Keratinocyte (primary cell): ENCODE measurements at regions not wholly inside any gene's neighbourhood (a gene's known extent, or its start where the extent isn't known, plus 50 kb on each side); places are given as distances from the start of the nearest gene placed in this dataset.

Experiments used
- DNase-seq: peaks from one replicate; pipeline ENCODE4 v3.0.0-alpha.2; 2011; ENCODE audit warnings: low read depth, missing footprints, low spot score
- FAIRE-seq: peaks from 2 replicates; lab custom pipeline; 2011; peaks lifted over from hg19 to GRCh38; lab: Jason Lieb, UNC
- H2AFZ ChIP-seq: 2 replicates; pipeline ENCODE4 v1.6.0; 2012; ENCODE audit warnings: low read length, control low read depth, inconsistent platforms; ENCODE audit not compliant: control insufficient read depth
- H3K27ac ChIP-seq: 2 replicates; pipeline ENCODE4 v1.5.1; 2011; ENCODE audit warnings: low read length; ENCODE audit not compliant: control insufficient read depth, insufficient read depth
- H3K27me3 ChIP-seq: 3 replicates; pipeline ENCODE4 v1.6.0; 2011; ENCODE audit warnings: low read length; ENCODE audit not compliant: control insufficient read depth, insufficient read depth; ENCODE audit errors: extremely low read depth
- H3K36me3 ChIP-seq, 2 experiments: 2 replicates in 1 of 2; 3 replicates in 1 of 2; pipeline ENCODE4 v1.5.1; 2011; ENCODE audit warnings: low read length in 2 of 2, mild to moderate bottlenecking in 1 of 2; ENCODE audit not compliant: control insufficient read depth in 2 of 2, insufficient read depth in 2 of 2; ENCODE audit errors: extremely low read depth in 1 of 2
- H3K4me1 ChIP-seq: 3 replicates; pipeline ENCODE4 v1.5.1; 2011; ENCODE audit warnings: low read length; ENCODE audit not compliant: control insufficient read depth, insufficient read depth; ENCODE audit errors: extremely low read depth
- H3K4me2 ChIP-seq: 3 replicates; pipeline ENCODE4 v1.6.0; 2011; ENCODE audit warnings: low read depth, low read length; ENCODE audit not compliant: control insufficient read depth, insufficient read depth; ENCODE audit errors: extremely low read depth
- H3K4me3 ChIP-seq, 3 experiments: fragments of 200-600 bp in 1 of 3; sonication (generic) in 1 of 3; 2 replicates in 2 of 3; 3 replicates in 1 of 3; pipeline ENCODE4 v1.5.1; 2011 to 2016; ENCODE audit warnings: low read length in 3 of 3, mild to moderate bottlenecking in 3 of 3, control low read depth in 2 of 3, inconsistent platforms in 1 of 3, low read depth in 1 of 3, mixed read lengths in 1 of 3, mixed run types in 1 of 3, moderate library complexity in 1 of 3; ENCODE audit not compliant: control insufficient read depth in 2 of 3, insufficient read depth in 2 of 3; ENCODE audit errors: extremely low read depth in 1 of 3
- H3K79me2 ChIP-seq: 2 replicates; pipeline ENCODE4 v1.6.0; 2012; ENCODE audit warnings: low read length; ENCODE audit not compliant: control insufficient read depth, insufficient read depth
- H3K9ac ChIP-seq: 3 replicates; pipeline ENCODE4 v1.6.0; 2011; ENCODE audit warnings: low read length; ENCODE audit not compliant: control insufficient read depth, insufficient read depth; ENCODE audit errors: extremely low read depth
- H3K9me1 ChIP-seq: 3 replicates; pipeline ENCODE4 v1.6.0; 2011; ENCODE audit warnings: low read length; ENCODE audit not compliant: control insufficient read depth, insufficient read depth; ENCODE audit errors: extremely low read depth
- H3K9me3 ChIP-seq: 2 replicates; pipeline ENCODE4 v1.5.1; 2012; ENCODE audit warnings: low read depth, low read length; ENCODE audit not compliant: control insufficient read depth
- H4K20me1 ChIP-seq: 3 replicates; pipeline ENCODE4 v1.6.0; 2011; ENCODE audit warnings: low read length; ENCODE audit not compliant: control insufficient read depth, insufficient read depth; ENCODE audit errors: extremely low read depth
- EZH2 ChIP-seq: IDR thresholded peaks from one replicate; pipeline ENCODE4 v1.6.1; 2012; ENCODE audit warnings: inconsistent platforms, mild to moderate bottlenecking, low read length, moderate library complexity
- dilution Hi-C: fragments of 300-500 bp; cut with MboI; formaldehyde crosslinking; loops from one replicate; pipeline ENCODE4 v1.7.0; 2020; ENCODE audit warnings: low sequenced_read_pairs; ENCODE audit not compliant: extremely low pct_ligation_motif_present
- TF ChIP-seq, protein P1 (sequence below), 3 experiments: IDR thresholded peaks in 1 of 3; conservative IDR thresholded peaks in 1 of 3; optimal IDR thresholded peaks in 1 of 3; 2 replicates in 2 of 3; 3 replicates in 1 of 3; pipeline versions ENCODE3 to v1.5.1; 2011; ENCODE audit warnings: low read length in 3 of 3, mild to moderate bottlenecking in 3 of 3, moderate library complexity in 2 of 3, control low read depth in 1 of 3, inconsistent platforms in 1 of 3; ENCODE audit not compliant: insufficient read depth in 2 of 3; ENCODE audit errors: extremely low read depth in 1 of 3

DNA sequence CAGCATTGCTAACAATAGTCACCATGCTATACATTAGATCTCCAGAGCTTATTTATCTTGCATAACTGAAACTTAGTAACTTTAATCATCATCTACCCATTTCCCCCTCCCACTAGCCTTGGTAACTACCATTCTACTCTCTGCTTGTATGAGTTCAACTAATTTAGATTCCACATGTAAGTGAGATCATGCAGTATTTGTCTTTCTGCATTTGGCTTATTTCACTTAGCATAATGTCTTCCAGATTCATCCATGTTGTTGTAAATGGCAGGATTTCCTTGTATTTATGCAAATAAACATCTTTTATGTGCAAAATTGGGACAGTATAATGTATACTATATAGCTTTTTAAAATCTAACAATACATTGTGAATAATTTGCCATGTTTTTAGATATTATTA lies 66.0 kb upstream of the ZBED5 start:
- no peak for FAIRE-seq
- no peak for DNase-seq
- Histone ChIP-seq H3K4me3 (no peak overlapping the region), H3K79me2 (no peaks in the 10 kb centered on the region), H3K9me3 (no peaks in the 10 kb centered on the region), H2AFZ (no peak overlapping the region), H3K36me3 (no peaks in the 10 kb centered on the region), H3K27ac (no peak overlapping the region), H3K27me3 (no peaks in the 10 kb centered on the region), H3K4me1 (peaks cover 26% of the 10 kb centered on the region), H4K20me1 (no peaks in the 10 kb centered on the region), H3K9ac (no peak overlapping the region), H3K9me1 (no peaks in the 10 kb centered on the region), H3K4me2 (no peak overlapping the region)
- dilution Hi-C loops = no loop called here
- no peak for TF ChIP-seq EZH2
- TF ChIP-seq, protein P1, sequence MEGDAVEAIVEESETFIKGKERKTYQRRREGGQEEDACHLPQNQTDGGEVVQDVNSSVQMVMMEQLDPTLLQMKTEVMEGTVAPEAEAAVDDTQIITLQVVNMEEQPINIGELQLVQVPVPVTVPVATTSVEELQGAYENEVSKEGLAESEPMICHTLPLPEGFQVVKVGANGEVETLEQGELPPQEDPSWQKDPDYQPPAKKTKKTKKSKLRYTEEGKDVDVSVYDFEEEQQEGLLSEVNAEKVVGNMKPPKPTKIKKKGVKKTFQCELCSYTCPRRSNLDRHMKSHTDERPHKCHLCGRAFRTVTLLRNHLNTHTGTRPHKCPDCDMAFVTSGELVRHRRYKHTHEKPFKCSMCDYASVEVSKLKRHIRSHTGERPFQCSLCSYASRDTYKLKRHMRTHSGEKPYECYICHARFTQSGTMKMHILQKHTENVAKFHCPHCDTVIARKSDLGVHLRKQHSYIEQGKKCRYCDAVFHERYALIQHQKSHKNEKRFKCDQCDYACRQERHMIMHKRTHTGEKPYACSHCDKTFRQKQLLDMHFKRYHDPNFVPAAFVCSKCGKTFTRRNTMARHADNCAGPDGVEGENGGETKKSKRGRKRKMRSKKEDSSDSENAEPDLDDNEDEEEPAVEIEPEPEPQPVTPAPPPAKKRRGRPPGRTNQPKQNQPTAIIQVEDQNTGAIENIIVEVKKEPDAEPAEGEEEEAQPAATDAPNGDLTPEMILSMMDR (optimal IDR thresholded peaks at IDR 0.05 in 1 of 3, IDR thresholded peaks at IDR 0.05 in 1 of 3, conservative IDR thresholded peaks at IDR 0.05 in 1 of 3; ENCODE audit: extremely low read depth in 1 of 3, insufficient read depth in 2 of 3, low read length in 3 of 3) = no peak

DNA sequence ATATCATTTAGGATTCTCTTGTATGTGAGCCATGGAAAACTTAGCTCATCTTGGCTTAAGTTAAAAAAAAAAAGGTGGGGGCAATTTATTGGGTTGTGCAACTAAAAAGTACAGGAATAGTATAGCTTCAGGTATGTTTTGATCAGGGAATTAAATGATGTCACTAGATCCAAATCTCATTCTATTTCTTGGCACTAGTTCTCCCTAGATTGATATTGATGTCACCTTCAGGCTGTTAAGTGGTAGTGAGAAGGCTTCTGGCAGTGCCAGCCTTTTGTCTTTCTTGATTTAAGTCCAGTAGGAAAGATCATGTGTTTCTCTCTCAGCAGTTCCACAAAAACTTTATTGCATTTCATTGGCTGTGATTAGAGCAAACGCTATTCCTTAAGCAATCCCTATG lies 65.0 kb upstream of the ZBED5 start:
- no peak overlapping the region for H3K4me3 ChIP-seq
- FAIRE-seq (no peak), DNase-seq (no peak)
- no peaks in the 10 kb centered on the region for H3K27me3 ChIP-seq
- no peaks in the 10 kb centered on the region for H3K79me2 ChIP-seq
- no peak overlapping the region for H3K4me2 ChIP-seq
- no peaks in the 10 kb centered on the region for H3K9me1 ChIP-seq
- H3K27ac ChIP-seq = no peak overlapping the region
- no peaks in the 10 kb centered on the region for H3K9me3 ChIP-seq
- no peak overlapping the region for H3K9ac ChIP-seq
- no peaks in the 10 kb centered on the region for H4K20me1 ChIP-seq
- H2AFZ ChIP-seq = no peak overlapping the region
- H3K36me3 ChIP-seq = no peaks in the 10 kb centered on the region
- TF ChIP-seq, protein P1 (optimal IDR thresholded peaks at IDR 0.05 in 1 of 3, IDR thresholded peaks at IDR 0.05 in 1 of 3, conservative IDR thresholded peaks at IDR 0.05 in 1 of 3; ENCODE audit: extremely low read depth in 1 of 3, insufficient read depth in 2 of 3, low read length in 3 of 3) = no peak
- TF ChIP-seq EZH2 = no peak
- dilution Hi-C loops = no loop called here
- H3K4me1 ChIP-seq = peaks cover 26% of the 10 kb centered on the region
